ENCODE measurements at regions not wholly inside any gene's neighbourhood (a gene's known extent, or its start where the extent isn't known, plus 50 kb on each side); places are given as distances from the start of the nearest gene placed in this dataset.

DNA sequence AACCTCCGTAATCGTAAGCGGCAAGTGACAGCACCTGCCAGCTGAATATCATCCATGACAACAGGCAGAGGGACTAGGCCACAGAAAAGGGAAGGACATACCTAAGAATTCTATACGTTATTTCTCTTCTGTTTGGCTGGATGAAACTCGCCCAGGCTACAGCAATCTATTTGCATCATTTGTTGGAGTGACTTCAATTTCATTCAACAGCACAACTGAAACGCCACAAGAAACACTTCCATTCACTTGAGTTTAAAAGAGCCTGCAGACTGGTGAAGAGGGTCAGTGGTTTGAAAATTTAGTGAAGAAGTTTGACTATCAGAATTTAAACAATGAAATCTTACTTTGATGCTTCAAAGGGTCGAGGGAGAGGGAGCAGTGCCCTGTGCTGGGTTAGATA, 378.7 kb downstream of the LMO4 start:
- H3K9me3 ChIP-seq (ENCODE audit: low read length): no peaks in the 10 kb centered on the region
- CTCF ChIA-PET: no interaction called here
- H3K27ac ChIP-seq (ENCODE audit: low read depth, low read length): no peak overlapping the region
- Mint-ChIP-seq H3K9me3 (peaks cover 2 to 5% (median 3%) of the 10 kb centered on the region in 5 donors), H3K4me1 (no peaks in the 10 kb centered on the region), H3K36me3 (no peaks in the 10 kb centered on the region), H3K27me3 (peaks cover 2 to 5% of the 10 kb centered on the region in 2 donors), H3K4me3 (no peak overlapping the region), H3K27ac (no peak overlapping the region)
- POLR2A ChIA-PET: no interaction called here
- H3K4me1 ChIP-seq (ENCODE audit: insufficient read depth, low read length): no peaks in the 10 kb centered on the region
- no peaks in the 10 kb centered on the region for H3K36me3 ChIP-seq (ENCODE audit: insufficient read depth, low read length)
- H3K27me3 ChIP-seq (ENCODE audit: insufficient read depth, low read length, poor library complexity, severe bottlenecking): no peaks in the 10 kb centered on the region
- no peak for DNase-seq
- H3K4me3 ChIP-seq (ENCODE audit: low read length): no peak overlapping the region

- no peak overlapping the region for H3K27ac Mint-ChIP-seq
- no peaks in the 10 kb centered on the region for H3K9me3 Mint-ChIP-seq
- H3K27me3 Mint-ChIP-seq: peaks cover 4 to 9% of the 10 kb centered on the region in 2 donors
- no peaks in the 10 kb centered on the region for H3K36me3 Mint-ChIP-seq
- ChIA-PET POLR2A (no interaction called here), CTCF (no interaction called here)
- H3K27ac ChIP-seq (ENCODE audit: low read depth, low read length): no peak overlapping the region
- H3K9me3 ChIP-seq (ENCODE audit: low read length): no peaks in the 10 kb centered on the region
- no peak for DNase-seq
- H3K36me3 ChIP-seq (ENCODE audit: insufficient read depth, low read length): no peaks in the 10 kb centered on the region
- H3K4me1 Mint-ChIP-seq: no peaks in the 10 kb centered on the region
- no peaks in the 10 kb centered on the region for H3K27me3 ChIP-seq (ENCODE audit: insufficient read depth, low read length, poor library complexity, severe bottlenecking)
- no peak overlapping the region for H3K4me3 Mint-ChIP-seq
- no peak overlapping the region for H3K4me3 ChIP-seq (ENCODE audit: low read length)
- H3K4me1 ChIP-seq (ENCODE audit: insufficient read depth, low read length): no peaks in the 10 kb centered on the region
Observed at GRCh38 chr1:87712261-87713010, 383.8 kb downstream of the LMO4 start.

GRCh38 chr1:87714278-87714677, 385.6 kb downstream of the LMO4 start:
- H3K36me3 ChIP-seq (ENCODE audit: insufficient read depth, low read length): no peaks in the 10 kb centered on the region
- Mint-ChIP-seq H3K4me3 (no peak overlapping the region), H3K9me3 (no peaks in the 10 kb centered on the region), H3K4me1 (no peaks in the 10 kb centered on the region), H3K27ac (no peak overlapping the region), H3K27me3 (peaks cover 5 to 9% of the 10 kb centered on the region in 2 donors), H3K36me3 (no peaks in the 10 kb centered on the region)
- ChIA-PET POLR2A (no interaction called here), CTCF (no interaction called here)
- H3K4me1 ChIP-seq (ENCODE audit: insufficient read depth, low read length): no peaks in the 10 kb centered on the region
- H3K4me3 ChIP-seq (ENCODE audit: low read length): no peak overlapping the region
- H3K9me3 ChIP-seq (ENCODE audit: low read length): no peaks in the 10 kb centered on the region
- H3K27ac ChIP-seq (ENCODE audit: low read depth, low read length): no peak overlapping the region
- no peak for DNase-seq
- no peaks in the 10 kb centered on the region for H3K27me3 ChIP-seq (ENCODE audit: insufficient read depth, low read length, poor library complexity, severe bottlenecking)

DNA sequence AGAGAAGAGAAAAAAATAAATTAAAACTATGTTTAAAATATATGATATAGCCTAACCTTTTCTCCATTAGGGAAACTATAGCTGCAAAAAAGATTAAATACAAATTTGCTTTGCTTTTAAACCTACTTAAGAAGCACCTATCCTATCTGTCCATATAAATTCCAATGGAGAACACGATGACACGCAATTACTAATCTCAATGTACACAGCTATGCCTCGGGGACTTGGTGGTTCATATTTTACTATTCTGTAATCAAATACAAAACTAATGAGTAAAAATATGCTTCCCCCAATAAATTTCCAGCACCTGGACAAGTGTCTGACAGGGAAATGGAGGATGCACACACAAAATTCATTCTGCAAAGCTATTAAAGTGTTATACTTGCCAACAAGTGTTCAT, 386.4 kb downstream of the LMO4 start:
- H3K36me3 Mint-ChIP-seq: no peaks in the 10 kb centered on the region
- ChIA-PET POLR2A (no interaction called here), CTCF (interaction anchor here (0.6 kb wide), 1 partner anchor 353 kb away, joined by 3 read pairs; no protein-coding TSS in a partner anchor)
- no peak overlapping the region for H3K27ac Mint-ChIP-seq
- Histone ChIP-seq H3K27ac (ENCODE audit: low read depth, low read length) (no peak overlapping the region), H3K27me3 (ENCODE audit: insufficient read depth, low read length, poor library complexity, severe bottlenecking) (no peaks in the 10 kb centered on the region), H3K9me3 (ENCODE audit: low read length) (no peaks in the 10 kb centered on the region), H3K4me3 (ENCODE audit: low read length) (no peak overlapping the region), H3K36me3 (ENCODE audit: insufficient read depth, low read length) (no peaks in the 10 kb centered on the region), H3K4me1 (ENCODE audit: insufficient read depth, low read length) (no peaks in the 10 kb centered on the region)
- H3K4me3 Mint-ChIP-seq: no peak overlapping the region
- no peaks in the 10 kb centered on the region for H3K4me1 Mint-ChIP-seq
- H3K9me3 Mint-ChIP-seq: no peaks in the 10 kb centered on the region
- DNase-seq: no peak
- H3K27me3 Mint-ChIP-seq: peaks cover 3 to 9% of the 10 kb centered on the region in 2 donors

GRCh38 chr1:87715471-87715870, 386.8 kb downstream of the LMO4 start:
- H3K27ac Mint-ChIP-seq: no peak overlapping the region
- H3K36me3 Mint-ChIP-seq: no peaks in the 10 kb centered on the region
- Histone ChIP-seq H3K9me3 (ENCODE audit: low read length) (no peaks in the 10 kb centered on the region), H3K4me3 (ENCODE audit: low read length) (no peak overlapping the region), H3K27ac (ENCODE audit: low read depth, low read length) (no peak overlapping the region), H3K4me1 (ENCODE audit: insufficient read depth, low read length) (no peaks in the 10 kb centered on the region), H3K36me3 (ENCODE audit: insufficient read depth, low read length) (no peaks in the 10 kb centered on the region), H3K27me3 (ENCODE audit: insufficient read depth, low read length, poor library complexity, severe bottlenecking) (no peaks in the 10 kb centered on the region)
- ChIA-PET POLR2A (no interaction called here), CTCF (interaction anchor here (0.6 kb wide), 1 partner anchor 353 kb away, joined by 3 read pairs; no protein-coding TSS in a partner anchor)
- no peak overlapping the region for H3K4me3 Mint-ChIP-seq
- H3K27me3 Mint-ChIP-seq: peaks cover 3 to 9% of the 10 kb centered on the region in 2 donors
- H3K9me3 Mint-ChIP-seq: no peaks in the 10 kb centered on the region
- H3K4me1 Mint-ChIP-seq: no peaks in the 10 kb centered on the region
- DNase-seq: no peak

DNA sequence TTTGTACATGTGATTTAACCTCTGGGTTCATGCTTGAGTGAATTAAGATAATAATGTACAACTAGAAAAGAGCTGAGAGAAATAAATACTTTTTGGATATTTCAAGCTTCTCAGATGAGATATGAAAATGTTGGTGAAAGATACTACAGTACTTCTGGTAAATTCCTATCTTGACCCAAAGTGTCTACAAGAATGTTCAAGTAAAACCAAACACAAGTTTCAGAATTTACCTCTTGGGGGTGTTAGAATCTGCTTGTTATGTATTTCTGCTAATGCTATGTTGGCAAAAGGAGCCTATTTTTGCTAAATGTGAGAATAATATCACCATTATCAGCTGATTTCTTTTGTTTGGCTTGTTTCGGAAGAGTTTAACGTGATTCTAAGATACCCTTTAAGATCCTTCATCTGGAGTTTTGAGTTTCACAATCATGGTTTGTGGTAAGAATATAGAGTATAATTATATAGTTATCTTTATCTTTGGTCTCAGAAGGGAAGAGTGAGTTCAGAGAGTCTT, 388.5 kb downstream of the LMO4 start:
- H3K27me3 Mint-ChIP-seq: peaks cover 3 to 10% of the 10 kb centered on the region in 2 donors
- Histone ChIP-seq H3K36me3 (ENCODE audit: insufficient read depth, low read length) (no peaks in the 10 kb centered on the region), H3K27ac (ENCODE audit: low read depth, low read length) (no peak overlapping the region), H3K4me3 (ENCODE audit: low read length) (no peak overlapping the region), H3K4me1 (ENCODE audit: insufficient read depth, low read length) (no peaks in the 10 kb centered on the region), H3K27me3 (ENCODE audit: insufficient read depth, low read length, poor library complexity, severe bottlenecking) (no peaks in the 10 kb centered on the region), H3K9me3 (ENCODE audit: low read length) (no peaks in the 10 kb centered on the region)
- H3K9me3 Mint-ChIP-seq: no peaks in the 10 kb centered on the region
- ChIA-PET CTCF (no interaction called here), POLR2A (no interaction called here)
- no peaks in the 10 kb centered on the region for H3K36me3 Mint-ChIP-seq
- DNase-seq: no peak
- no peaks in the 10 kb centered on the region for H3K4me1 Mint-ChIP-seq
- no peak overlapping the region for H3K4me3 Mint-ChIP-seq
- no peak overlapping the region for H3K27ac Mint-ChIP-seq

GRCh38 chr1:87718241-87718950, 389.7 kb downstream of the LMO4 start:
- Mint-ChIP-seq H3K36me3 (no peaks in the 10 kb centered on the region), H3K27me3 (peaks cover 3 to 10% of the 10 kb centered on the region in 2 donors), H3K27ac (no peak overlapping the region), H3K4me3 (no peak overlapping the region), H3K9me3 (no peaks in the 10 kb centered on the region), H3K4me1 (no peaks in the 10 kb centered on the region)
- Histone ChIP-seq H3K27me3 (ENCODE audit: insufficient read depth, low read length, poor library complexity, severe bottlenecking) (no peaks in the 10 kb centered on the region), H3K27ac (ENCODE audit: low read depth, low read length) (no peak overlapping the region), H3K9me3 (ENCODE audit: low read length) (no peaks in the 10 kb centered on the region), H3K36me3 (ENCODE audit: insufficient read depth, low read length) (no peaks in the 10 kb centered on the region), H3K4me3 (ENCODE audit: low read length) (no peak overlapping the region), H3K4me1 (ENCODE audit: insufficient read depth, low read length) (no peaks in the 10 kb centered on the region)
- ChIA-PET POLR2A (no interaction called here), CTCF (no interaction called here)
- no peak for DNase-seq

DNA sequence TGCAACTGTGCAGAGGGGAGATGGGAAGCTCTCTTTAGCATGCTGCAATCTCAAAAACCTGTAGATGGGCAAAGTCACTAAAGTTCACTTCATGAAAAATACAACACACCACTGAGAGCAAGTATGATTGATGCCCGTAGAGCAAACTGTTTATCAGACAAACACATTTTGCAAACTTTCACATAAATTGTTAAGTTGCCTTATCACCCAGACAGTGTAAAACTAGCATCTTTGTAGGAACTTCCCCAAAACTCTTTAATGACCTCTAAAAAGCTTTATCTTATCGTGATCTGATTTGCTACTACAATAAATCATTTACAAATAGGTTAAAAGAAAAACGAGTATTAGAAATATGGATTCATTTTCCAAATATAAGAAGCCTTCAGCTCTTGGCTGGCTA, 391.0 kb downstream of the LMO4 start:
- Histone ChIP-seq H3K27ac (ENCODE audit: low read depth, low read length) (no peak overlapping the region), H3K9me3 (ENCODE audit: low read length) (no peaks in the 10 kb centered on the region), H3K27me3 (ENCODE audit: insufficient read depth, low read length, poor library complexity, severe bottlenecking) (no peaks in the 10 kb centered on the region), H3K4me3 (ENCODE audit: low read length) (no peak overlapping the region), H3K4me1 (ENCODE audit: insufficient read depth, low read length) (no peaks in the 10 kb centered on the region), H3K36me3 (ENCODE audit: insufficient read depth, low read length) (no peaks in the 10 kb centered on the region)
- CTCF ChIA-PET: no interaction called here
- POLR2A ChIA-PET: no interaction called here
- Mint-ChIP-seq H3K4me3 (no peak overlapping the region), H3K36me3 (no peaks in the 10 kb centered on the region), H3K9me3 (no peaks in the 10 kb centered on the region), H3K27ac (no peak overlapping the region), H3K4me1 (no peaks in the 10 kb centered on the region), H3K27me3 (peaks cover 1 to 6% of the 10 kb centered on the region in 2 donors)
- DNase-seq: no peak

All from CD8-positive, alpha-beta memory T cell (primary cell).